ENCODE measurements at regions not wholly inside any gene's neighbourhood (a gene's known extent, or its start where the extent isn't known, plus 50 kb on each side); places are given as distances from the start of the nearest gene placed in this dataset.

GRCh38 chr12:58206876-58207275, 265.5 kb downstream of the ATP23 start:
- Histone ChIP-seq H3K27me3 (ENCODE audit: control insufficient read depth, insufficient read depth, low read length) (no peaks in the 10 kb centered on the region), H3K4me3 (ENCODE audit: low read depth, low read length) (no peak overlapping the region), H3K36me3 (ENCODE audit: control insufficient read depth, insufficient read depth, low read length) (no peaks in the 10 kb centered on the region)
- no peak for DNase-seq (ENCODE audit: low read depth)
- TF ChIP-seq CTCF (IDR thresholded peaks at IDR 0.05; ENCODE audit: insufficient read depth, low read length, poor library complexity, severe bottlenecking), result no peak

GRCh38 chr12:58211211-58211610, 269.8 kb downstream of the ATP23 start:
- no peak for TF ChIP-seq CTCF (IDR thresholded peaks at IDR 0.05; ENCODE audit: insufficient read depth, low read length, poor library complexity, severe bottlenecking)
- no peaks in the 10 kb centered on the region for H3K36me3 ChIP-seq (ENCODE audit: control insufficient read depth, insufficient read depth, low read length)

DNA sequence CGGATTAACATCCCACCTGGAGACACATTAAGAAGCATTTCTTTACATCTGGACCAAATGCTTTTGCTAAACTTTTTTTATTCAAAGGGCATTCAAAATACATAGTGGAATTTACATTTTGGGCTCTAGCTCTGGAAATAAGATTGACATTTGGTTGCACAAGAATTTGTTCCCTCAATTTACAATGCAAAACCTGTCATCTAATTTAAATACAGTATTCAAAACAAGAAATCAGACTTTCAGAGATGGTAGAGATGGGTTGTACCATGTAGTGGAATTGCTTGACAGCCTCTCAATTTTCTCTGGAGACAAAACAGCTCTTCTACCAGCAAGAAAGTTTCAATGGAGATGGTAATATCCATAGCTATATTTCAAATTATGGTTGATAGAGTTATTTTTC, 275.8 kb downstream of the ATP23 start:
- Histone ChIP-seq H3K36me3 (ENCODE audit: control insufficient read depth, insufficient read depth, low read length) (no peaks in the 10 kb centered on the region), H3K27me3 (ENCODE audit: control insufficient read depth, insufficient read depth, low read length) (no peaks in the 10 kb centered on the region), H3K4me3 (ENCODE audit: low read depth, low read length) (no peak overlapping the region)
- DNase-seq (ENCODE audit: low read depth), result no peak
- TF ChIP-seq CTCF (IDR thresholded peaks at IDR 0.05; ENCODE audit: insufficient read depth, low read length, poor library complexity, severe bottlenecking), result no peak

More at GRCh38 chr12:58211211-58211610, 269.8 kb downstream of the ATP23 start:
- no peak for DNase-seq (ENCODE audit: low read depth)
- Histone ChIP-seq H3K27me3 (ENCODE audit: control insufficient read depth, insufficient read depth, low read length) (no peaks in the 10 kb centered on the region), H3K4me3 (ENCODE audit: low read depth, low read length) (no peak overlapping the region)

- Histone ChIP-seq H3K27me3 (ENCODE audit: control insufficient read depth, insufficient read depth, low read length) (no peaks in the 10 kb centered on the region), H3K36me3 (ENCODE audit: control insufficient read depth, insufficient read depth, low read length) (no peaks in the 10 kb centered on the region), H3K4me3 (ENCODE audit: low read depth, low read length) (no peak overlapping the region)
- DNase-seq (ENCODE audit: low read depth), result no peak
- TF ChIP-seq CTCF (IDR thresholded peaks at IDR 0.05; ENCODE audit: insufficient read depth, low read length, poor library complexity, severe bottlenecking), result no peak
These were observed 283.3 kb downstream of the ATP23 start for GRCh38 chr12:58224536-58225105.

DNA sequence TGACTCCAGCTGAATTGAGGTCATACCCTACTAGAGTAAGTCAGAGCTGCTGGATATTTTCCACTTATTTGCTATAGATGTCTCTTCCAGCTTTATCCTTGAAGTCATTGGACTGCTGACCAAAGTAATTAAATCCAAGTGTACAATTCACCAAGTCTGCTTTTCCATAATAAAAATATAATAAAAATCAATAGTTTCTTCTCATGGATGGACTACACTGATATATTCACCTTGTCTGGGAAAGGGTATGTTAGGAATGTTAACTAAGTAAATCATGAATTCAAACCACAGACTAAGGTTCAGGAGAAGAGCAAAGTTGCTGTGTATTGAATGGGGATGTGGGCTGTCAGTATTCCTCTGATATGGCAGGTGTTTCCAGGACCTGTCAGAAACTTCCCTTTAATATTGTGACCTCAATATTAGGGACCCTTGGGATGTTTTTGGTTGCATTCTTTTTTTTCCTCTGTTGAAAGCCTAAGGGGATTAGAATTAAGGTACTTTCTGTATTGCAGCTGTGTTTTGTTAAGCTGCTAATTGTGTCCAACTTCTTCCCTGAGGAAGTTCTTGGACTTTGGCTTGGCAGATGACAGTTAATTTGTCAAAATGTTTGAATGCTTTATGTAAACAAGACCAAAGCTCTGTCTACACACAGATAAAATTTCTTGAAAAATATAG, 284.0 kb downstream of the ATP23 start:
- no peak overlapping the region for H3K4me3 ChIP-seq (ENCODE audit: low read depth, low read length)
- H3K27me3 ChIP-seq (ENCODE audit: control insufficient read depth, insufficient read depth, low read length), result no peaks in the 10 kb centered on the region
- no peak for DNase-seq (ENCODE audit: low read depth)
- TF ChIP-seq CTCF (IDR thresholded peaks at IDR 0.05; ENCODE audit: insufficient read depth, low read length, poor library complexity, severe bottlenecking), result no peak
- no peaks in the 10 kb centered on the region for H3K36me3 ChIP-seq (ENCODE audit: control insufficient read depth, insufficient read depth, low read length)

DNA sequence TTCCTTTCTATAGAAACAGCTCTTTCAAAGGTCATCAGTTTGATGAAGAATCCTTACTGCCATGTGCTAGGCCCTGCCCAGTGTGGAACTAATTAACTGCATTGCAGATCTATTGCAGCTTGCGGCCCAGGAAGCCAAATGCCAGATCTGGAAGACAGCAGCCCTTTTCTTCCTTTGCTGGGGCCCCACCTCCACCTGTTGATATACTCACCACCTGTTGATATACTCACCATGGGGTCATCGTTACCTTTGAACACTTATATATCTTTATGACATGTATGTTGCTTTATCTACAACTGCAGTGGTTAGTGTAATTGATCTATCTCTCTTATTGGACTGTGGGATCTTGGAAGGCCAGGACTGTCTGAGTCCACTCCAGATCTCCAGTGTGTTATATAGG, 292.5 kb downstream of the ATP23 start:
- Histone ChIP-seq H3K27me3 (ENCODE audit: control insufficient read depth, insufficient read depth, low read length) (no peaks in the 10 kb centered on the region), H3K4me3 (ENCODE audit: low read depth, low read length) (no peak overlapping the region), H3K36me3 (ENCODE audit: control insufficient read depth, insufficient read depth, low read length) (no peaks in the 10 kb centered on the region)
- TF ChIP-seq CTCF (IDR thresholded peaks at IDR 0.05; ENCODE audit: insufficient read depth, low read length, poor library complexity, severe bottlenecking), result no peak
- no peak for DNase-seq (ENCODE audit: low read depth)

Data from kidney epithelial cell (primary cell).